ENCODE measurements at regions not wholly inside any gene's neighbourhood (a gene's known extent, or its start where the extent isn't known, plus 50 kb on each side); places are given as distances from the start of the nearest gene placed in this dataset.

DNA sequence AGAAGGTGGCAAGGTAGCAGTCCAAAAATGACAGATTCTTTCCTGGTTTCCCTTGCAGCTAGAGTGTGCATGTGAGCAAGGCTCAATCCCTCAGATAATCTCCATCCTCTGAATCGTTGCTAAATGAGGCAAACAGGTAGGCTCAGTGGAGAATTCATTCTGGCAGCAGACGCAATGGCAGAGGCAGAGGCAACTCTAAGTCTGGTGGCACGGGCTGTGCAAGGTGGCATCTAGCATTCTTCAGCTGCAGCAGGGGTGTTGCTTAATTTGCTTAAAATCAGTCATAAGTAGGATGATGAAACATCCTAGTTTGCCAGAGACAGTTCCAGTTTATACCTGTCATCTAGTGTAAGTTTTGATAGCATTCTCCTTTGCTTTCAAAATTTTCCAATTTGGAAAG lies 391.1 kb upstream of the MEX3C start:
- no peaks in the 10 kb centered on the region for H3K4me1 Mint-ChIP-seq
- H3K27ac Mint-ChIP-seq = no peak overlapping the region
- H3K36me3 Mint-ChIP-seq (ENCODE audit: low read depth) = no peaks in the 10 kb centered on the region
- peaks cover 9% of the 10 kb centered on the region for H3K27me3 Mint-ChIP-seq (ENCODE audit: low read depth)
- H3K9me3 Mint-ChIP-seq = no peaks in the 10 kb centered on the region
- TF ChIP-seq, protein P1, sequence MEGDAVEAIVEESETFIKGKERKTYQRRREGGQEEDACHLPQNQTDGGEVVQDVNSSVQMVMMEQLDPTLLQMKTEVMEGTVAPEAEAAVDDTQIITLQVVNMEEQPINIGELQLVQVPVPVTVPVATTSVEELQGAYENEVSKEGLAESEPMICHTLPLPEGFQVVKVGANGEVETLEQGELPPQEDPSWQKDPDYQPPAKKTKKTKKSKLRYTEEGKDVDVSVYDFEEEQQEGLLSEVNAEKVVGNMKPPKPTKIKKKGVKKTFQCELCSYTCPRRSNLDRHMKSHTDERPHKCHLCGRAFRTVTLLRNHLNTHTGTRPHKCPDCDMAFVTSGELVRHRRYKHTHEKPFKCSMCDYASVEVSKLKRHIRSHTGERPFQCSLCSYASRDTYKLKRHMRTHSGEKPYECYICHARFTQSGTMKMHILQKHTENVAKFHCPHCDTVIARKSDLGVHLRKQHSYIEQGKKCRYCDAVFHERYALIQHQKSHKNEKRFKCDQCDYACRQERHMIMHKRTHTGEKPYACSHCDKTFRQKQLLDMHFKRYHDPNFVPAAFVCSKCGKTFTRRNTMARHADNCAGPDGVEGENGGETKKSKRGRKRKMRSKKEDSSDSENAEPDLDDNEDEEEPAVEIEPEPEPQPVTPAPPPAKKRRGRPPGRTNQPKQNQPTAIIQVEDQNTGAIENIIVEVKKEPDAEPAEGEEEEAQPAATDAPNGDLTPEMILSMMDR (IDR thresholded peaks at IDR 0.05; ENCODE audit: unreplicated experiment in 3 of 3) = no peak
- H3K4me3 Mint-ChIP-seq = no peak overlapping the region

DNA sequence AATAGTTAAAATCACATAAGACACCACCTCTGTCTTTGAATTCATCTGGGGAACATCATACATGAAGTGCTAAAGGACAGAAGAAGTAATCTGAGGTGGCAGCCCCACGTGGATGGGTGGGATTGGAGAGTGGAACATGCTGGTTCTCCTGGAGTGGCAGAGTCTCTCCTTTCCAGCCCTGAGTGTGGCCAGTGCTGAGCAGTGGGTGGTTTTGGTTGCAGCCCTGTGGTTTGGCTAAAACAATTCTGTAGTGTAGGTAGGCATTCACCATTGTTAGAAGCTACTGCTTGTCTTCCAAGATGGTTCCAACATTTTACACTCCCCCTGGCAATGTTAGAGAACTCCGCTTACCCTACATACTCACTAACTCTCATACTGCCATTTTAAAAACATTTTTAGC lies 396.4 kb upstream of the MEX3C start:
- H3K9me3 Mint-ChIP-seq = peaks cover 4% of the 10 kb centered on the region

DNA sequence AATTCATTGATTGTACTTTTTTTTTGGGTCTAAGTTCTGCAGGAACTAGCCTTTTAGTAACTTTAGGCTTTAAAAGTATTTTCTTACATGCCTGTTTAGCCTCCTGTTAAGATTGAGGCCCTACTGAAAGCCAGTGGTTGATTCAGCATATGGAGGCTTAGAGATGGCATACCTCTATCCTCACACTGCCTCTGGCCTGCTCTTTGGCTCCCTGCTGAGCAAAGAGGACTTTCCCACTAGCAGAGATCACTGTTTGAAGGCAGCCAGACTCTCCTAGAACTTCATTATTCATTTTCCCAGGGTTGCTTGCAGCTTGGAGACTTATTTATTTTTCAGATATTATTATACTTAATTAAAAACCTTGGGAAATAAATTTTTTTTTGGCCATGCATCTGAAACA lies 405.6 kb upstream of the MEX3C start:
- TF ChIP-seq, protein P1 (IDR thresholded peaks at IDR 0.05; ENCODE audit: unreplicated experiment in 3 of 3) = no peak
- H3K4me1 Mint-ChIP-seq = no peaks in the 10 kb centered on the region
- no peak overlapping the region for H3K27ac Mint-ChIP-seq
- H3K9me3 Mint-ChIP-seq = no peaks in the 10 kb centered on the region
- H3K27me3 Mint-ChIP-seq (ENCODE audit: low read depth) = no peaks in the 10 kb centered on the region
- H3K36me3 Mint-ChIP-seq (ENCODE audit: low read depth) = no peaks in the 10 kb centered on the region
- no peak overlapping the region for H3K4me3 Mint-ChIP-seq

More for the DNA sequence above, 396.4 kb upstream of the MEX3C start:
- H3K4me1 Mint-ChIP-seq = no peaks in the 10 kb centered on the region
- H3K27ac Mint-ChIP-seq = no peak overlapping the region
- H3K36me3 Mint-ChIP-seq (ENCODE audit: low read depth) = no peaks in the 10 kb centered on the region
- TF ChIP-seq, protein P1 (IDR thresholded peaks at IDR 0.05; ENCODE audit: unreplicated experiment in 3 of 3) = no peak
- peaks cover 3% of the 10 kb centered on the region for H3K27me3 Mint-ChIP-seq (ENCODE audit: low read depth)
- no peak overlapping the region for H3K4me3 Mint-ChIP-seq

DNA sequence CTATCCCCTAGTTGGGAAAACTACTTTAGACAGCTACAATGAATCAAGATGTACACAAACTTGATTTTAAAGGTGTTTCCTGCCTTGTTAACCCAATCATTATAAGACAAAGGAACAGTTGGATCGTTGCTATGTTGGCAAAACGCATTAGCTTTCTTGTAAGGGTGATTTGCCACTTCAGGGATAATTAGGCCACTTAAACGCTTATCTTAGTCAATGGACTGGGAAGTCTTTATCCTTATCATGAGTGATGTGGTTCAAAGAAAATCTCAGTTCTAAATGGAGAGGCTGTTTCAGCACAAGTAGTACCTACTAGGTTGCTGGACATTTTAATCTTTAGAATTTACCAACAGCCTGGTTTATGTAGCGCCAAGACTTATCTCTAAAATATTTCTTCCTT lies 406.1 kb upstream of the MEX3C start:
- Mint-ChIP-seq H3K9me3 (no peaks in the 10 kb centered on the region), H3K36me3 (ENCODE audit: low read depth) (no peaks in the 10 kb centered on the region), H3K27me3 (ENCODE audit: low read depth) (no peaks in the 10 kb centered on the region), H3K4me1 (no peaks in the 10 kb centered on the region), H3K4me3 (no peak overlapping the region), H3K27ac (no peak overlapping the region)
- TF ChIP-seq, protein P1 (IDR thresholded peaks at IDR 0.05; ENCODE audit: unreplicated experiment in 3 of 3) = no peak

DNA sequence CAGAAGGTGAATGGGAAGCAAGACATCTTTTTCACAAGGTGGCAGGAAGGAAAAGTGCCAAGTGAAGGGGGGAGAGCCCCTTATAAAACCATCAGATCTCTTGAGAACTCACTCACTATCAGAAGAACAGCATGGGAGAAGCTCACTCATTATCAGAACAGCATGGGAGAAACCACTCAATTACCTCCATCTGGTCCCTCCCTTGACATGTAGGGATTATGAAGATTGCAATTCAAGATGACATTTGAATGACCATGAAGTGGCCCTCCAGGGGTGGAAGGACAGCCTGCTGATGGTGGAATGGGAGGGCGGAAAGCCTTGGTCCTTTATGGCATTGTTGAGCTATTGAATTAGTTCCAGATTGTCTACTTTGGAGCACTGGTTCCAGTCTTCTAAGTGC lies 413.0 kb upstream of the MEX3C start:
- Mint-ChIP-seq H3K4me3 (no peak overlapping the region), H3K27ac (no peak overlapping the region), H3K27me3 (ENCODE audit: low read depth) (peaks cover 18% of the 10 kb centered on the region), H3K9me3 (no peaks in the 10 kb centered on the region), H3K36me3 (ENCODE audit: low read depth) (no peaks in the 10 kb centered on the region), H3K4me1 (peaks cover 4% of the 10 kb centered on the region)
- TF ChIP-seq, protein P1 (IDR thresholded peaks at IDR 0.05; ENCODE audit: unreplicated experiment in 3 of 3) = no peak

DNA sequence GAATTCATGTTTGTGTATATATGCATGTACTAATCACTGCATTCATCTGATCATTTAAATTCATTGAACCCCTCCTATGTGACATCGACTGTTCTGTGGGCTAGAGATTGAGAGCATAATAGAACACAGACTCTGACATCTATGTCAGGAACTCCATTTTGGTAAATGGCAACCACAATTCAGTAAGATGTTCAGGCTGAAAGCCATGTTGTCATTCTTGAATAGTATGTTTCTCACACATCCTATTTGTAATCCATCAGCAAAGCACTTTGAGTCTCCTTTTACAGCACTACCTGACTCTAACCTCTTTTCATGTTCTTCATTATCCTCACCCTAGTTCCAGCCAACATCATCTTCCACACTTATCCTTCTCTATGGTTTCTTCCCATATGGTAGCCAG lies 413.8 kb upstream of the MEX3C start:
- no peaks in the 10 kb centered on the region for H3K36me3 Mint-ChIP-seq (ENCODE audit: low read depth)
- peaks cover 18% of the 10 kb centered on the region for H3K27me3 Mint-ChIP-seq (ENCODE audit: low read depth)
- no peaks in the 10 kb centered on the region for H3K9me3 Mint-ChIP-seq
- peaks cover 9% of the 10 kb centered on the region for H3K4me1 Mint-ChIP-seq
- H3K27ac Mint-ChIP-seq = no peak overlapping the region
- TF ChIP-seq, protein P1 (IDR thresholded peaks at IDR 0.05; ENCODE audit: unreplicated experiment in 3 of 3) = no peak
- H3K4me3 Mint-ChIP-seq = no peak overlapping the region

Measured in nephron (organoid).